ENCODE measurements at regions not wholly inside any gene's neighbourhood (a gene's known extent, or its start where the extent isn't known, plus 50 kb on each side); places are given as distances from the start of the nearest gene placed in this dataset.

GRCh38 chr1:58006421-58007046 lies 540.0 kb downstream of the OMA1 start:
- no peak for TF ChIP-seq SIN3A (IDR thresholded peaks at IDR 0.05; ENCODE audit: borderline replicate concordance, insufficient read depth, low read length)
- TF ChIP-seq, protein P1, sequence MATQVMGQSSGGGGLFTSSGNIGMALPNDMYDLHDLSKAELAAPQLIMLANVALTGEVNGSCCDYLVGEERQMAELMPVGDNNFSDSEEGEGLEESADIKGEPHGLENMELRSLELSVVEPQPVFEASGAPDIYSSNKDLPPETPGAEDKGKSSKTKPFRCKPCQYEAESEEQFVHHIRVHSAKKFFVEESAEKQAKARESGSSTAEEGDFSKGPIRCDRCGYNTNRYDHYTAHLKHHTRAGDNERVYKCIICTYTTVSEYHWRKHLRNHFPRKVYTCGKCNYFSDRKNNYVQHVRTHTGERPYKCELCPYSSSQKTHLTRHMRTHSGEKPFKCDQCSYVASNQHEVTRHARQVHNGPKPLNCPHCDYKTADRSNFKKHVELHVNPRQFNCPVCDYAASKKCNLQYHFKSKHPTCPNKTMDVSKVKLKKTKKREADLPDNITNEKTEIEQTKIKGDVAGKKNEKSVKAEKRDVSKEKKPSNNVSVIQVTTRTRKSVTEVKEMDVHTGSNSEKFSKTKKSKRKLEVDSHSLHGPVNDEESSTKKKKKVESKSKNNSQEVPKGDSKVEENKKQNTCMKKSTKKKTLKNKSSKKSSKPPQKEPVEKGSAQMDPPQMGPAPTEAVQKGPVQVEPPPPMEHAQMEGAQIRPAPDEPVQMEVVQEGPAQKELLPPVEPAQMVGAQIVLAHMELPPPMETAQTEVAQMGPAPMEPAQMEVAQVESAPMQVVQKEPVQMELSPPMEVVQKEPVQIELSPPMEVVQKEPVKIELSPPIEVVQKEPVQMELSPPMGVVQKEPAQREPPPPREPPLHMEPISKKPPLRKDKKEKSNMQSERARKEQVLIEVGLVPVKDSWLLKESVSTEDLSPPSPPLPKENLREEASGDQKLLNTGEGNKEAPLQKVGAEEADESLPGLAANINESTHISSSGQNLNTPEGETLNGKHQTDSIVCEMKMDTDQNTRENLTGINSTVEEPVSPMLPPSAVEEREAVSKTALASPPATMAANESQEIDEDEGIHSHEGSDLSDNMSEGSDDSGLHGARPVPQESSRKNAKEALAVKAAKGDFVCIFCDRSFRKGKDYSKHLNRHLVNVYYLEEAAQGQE (IDR thresholded peaks at IDR 0.05; ENCODE audit: insufficient read depth in 1 of 2, low read depth in 2 of 2, low read length in 2 of 2): no peak
- no peak for TF ChIP-seq TAF1 (IDR thresholded peaks at IDR 0.05; ENCODE audit: borderline replicate concordance, insufficient read depth, low read length)
- TF ChIP-seq POLR2AphosphoS5 (IDR thresholded peaks at IDR 0.05; ENCODE audit: low read depth, low read length): no peak
- no peak for TF ChIP-seq FOXP2 (optimal IDR thresholded peaks at IDR 0.05; ENCODE audit: borderline replicate concordance, extremely low read depth, extremely low read length, insufficient read depth)

- no peak for TF ChIP-seq TAF1 (IDR thresholded peaks at IDR 0.05; ENCODE audit: borderline replicate concordance, insufficient read depth, low read length)
- TF ChIP-seq, protein P1 (IDR thresholded peaks at IDR 0.05; ENCODE audit: insufficient read depth in 1 of 2, low read depth in 2 of 2, low read length in 2 of 2): no peak
- no peak for TF ChIP-seq FOXP2 (optimal IDR thresholded peaks at IDR 0.05; ENCODE audit: borderline replicate concordance, extremely low read depth, extremely low read length, insufficient read depth)
- TF ChIP-seq SIN3A (IDR thresholded peaks at IDR 0.05; ENCODE audit: borderline replicate concordance, insufficient read depth, low read length): no peak
- TF ChIP-seq POLR2AphosphoS5 (IDR thresholded peaks at IDR 0.05; ENCODE audit: low read depth, low read length): no peak
Measured at GRCh38 chr1:58005212-58005611, 541.3 kb downstream of the OMA1 start.

- TF ChIP-seq POLR2AphosphoS5 (IDR thresholded peaks at IDR 0.05; ENCODE audit: low read depth, low read length): no peak
- no peak for TF ChIP-seq TAF1 (IDR thresholded peaks at IDR 0.05; ENCODE audit: borderline replicate concordance, insufficient read depth, low read length)
- no peak for TF ChIP-seq FOXP2 (optimal IDR thresholded peaks at IDR 0.05; ENCODE audit: borderline replicate concordance, extremely low read depth, extremely low read length, insufficient read depth)
- TF ChIP-seq, protein P1 (IDR thresholded peaks at IDR 0.05; ENCODE audit: insufficient read depth in 1 of 2, low read depth in 2 of 2, low read length in 2 of 2): no peak
- TF ChIP-seq SIN3A (IDR thresholded peaks at IDR 0.05; ENCODE audit: borderline replicate concordance, insufficient read depth, low read length): no peak
Measured at GRCh38 chr1:58003988-58004387, 542.5 kb downstream of the OMA1 start.

DNA sequence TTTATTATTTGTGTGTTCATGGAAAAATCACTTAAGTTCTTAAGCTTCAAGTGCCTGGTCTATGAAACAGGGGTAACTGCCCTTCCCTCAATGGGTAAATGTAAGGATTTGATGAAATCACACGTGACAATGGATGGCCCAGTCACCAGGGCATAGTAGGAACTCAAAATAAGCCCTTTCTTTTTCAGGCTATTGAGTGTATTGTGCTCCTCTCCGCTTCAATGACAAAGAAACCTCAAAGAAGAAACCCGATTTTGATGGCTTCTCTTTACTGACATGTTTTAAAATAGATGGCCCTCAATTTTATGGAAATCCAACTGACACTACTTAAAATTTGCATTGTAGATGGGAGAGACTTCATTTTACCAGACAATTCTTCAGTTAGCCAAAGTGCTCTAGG lies 543.5 kb downstream of the OMA1 start:
- no peak for TF ChIP-seq SIN3A (IDR thresholded peaks at IDR 0.05; ENCODE audit: borderline replicate concordance, insufficient read depth, low read length)
- no peak for TF ChIP-seq POLR2AphosphoS5 (IDR thresholded peaks at IDR 0.05; ENCODE audit: low read depth, low read length)
- TF ChIP-seq FOXP2 (optimal IDR thresholded peaks at IDR 0.05; ENCODE audit: borderline replicate concordance, extremely low read depth, extremely low read length, insufficient read depth): no peak
- TF ChIP-seq, protein P1 (IDR thresholded peaks at IDR 0.05; ENCODE audit: insufficient read depth in 1 of 2, low read depth in 2 of 2, low read length in 2 of 2): no peak
- TF ChIP-seq TAF1 (IDR thresholded peaks at IDR 0.05; ENCODE audit: borderline replicate concordance, insufficient read depth, low read length): no peak
